ENCODE measurements at regions not wholly inside any gene's neighbourhood (a gene's known extent, or its start where the extent isn't known, plus 50 kb on each side); places are given as distances from the start of the nearest gene placed in this dataset.

GRCh38 chr4:32789026-32789608, 2068.9 kb downstream of the PCDH7 start:
- no peak for TF ChIP-seq CTCF (IDR thresholded peaks at IDR 0.05)
- no peak for TF ChIP-seq EZH2phosphoT487 (IDR thresholded peaks at IDR 0.05)

Data from neural progenitor cell (in vitro differentiated cells).